ENCODE measurements at regions not wholly inside any gene's neighbourhood (a gene's known extent, or its start where the extent isn't known, plus 50 kb on each side); places are given as distances from the start of the nearest gene placed in this dataset.

GRCh38 chrX:149208307-149208706 lies 296.8 kb downstream of the IDS start:
- TF ChIP-seq, protein P1, sequence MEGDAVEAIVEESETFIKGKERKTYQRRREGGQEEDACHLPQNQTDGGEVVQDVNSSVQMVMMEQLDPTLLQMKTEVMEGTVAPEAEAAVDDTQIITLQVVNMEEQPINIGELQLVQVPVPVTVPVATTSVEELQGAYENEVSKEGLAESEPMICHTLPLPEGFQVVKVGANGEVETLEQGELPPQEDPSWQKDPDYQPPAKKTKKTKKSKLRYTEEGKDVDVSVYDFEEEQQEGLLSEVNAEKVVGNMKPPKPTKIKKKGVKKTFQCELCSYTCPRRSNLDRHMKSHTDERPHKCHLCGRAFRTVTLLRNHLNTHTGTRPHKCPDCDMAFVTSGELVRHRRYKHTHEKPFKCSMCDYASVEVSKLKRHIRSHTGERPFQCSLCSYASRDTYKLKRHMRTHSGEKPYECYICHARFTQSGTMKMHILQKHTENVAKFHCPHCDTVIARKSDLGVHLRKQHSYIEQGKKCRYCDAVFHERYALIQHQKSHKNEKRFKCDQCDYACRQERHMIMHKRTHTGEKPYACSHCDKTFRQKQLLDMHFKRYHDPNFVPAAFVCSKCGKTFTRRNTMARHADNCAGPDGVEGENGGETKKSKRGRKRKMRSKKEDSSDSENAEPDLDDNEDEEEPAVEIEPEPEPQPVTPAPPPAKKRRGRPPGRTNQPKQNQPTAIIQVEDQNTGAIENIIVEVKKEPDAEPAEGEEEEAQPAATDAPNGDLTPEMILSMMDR (IDR thresholded peaks at IDR 0.05; ENCODE audit: low read depth, low read length) = no peak
- TF ChIP-seq EZH2phosphoT487 (IDR thresholded peaks at IDR 0.05; ENCODE audit: low read depth) = no peak
